Activated T-helper 17 cell treated with anti-CD3 and anti-CD28 coated beads, Interleukin-2, amount 50 U/mL, for 72 hours (primary cell): ENCODE measurements at regions not wholly inside any gene's neighbourhood (a gene's known extent, or its start where the extent isn't known, plus 50 kb on each side); places are given as distances from the start of the nearest gene placed in this dataset.

Experiments
- ATAC-seq: fragments of 150-1000 bp; cut with Tn5 transposase; replicated peaks from 2 replicates; pipeline ENCODE4 v1.10.0; 2021; ENCODE audit warnings: mild to moderate bottlenecking, moderate library complexity
- H3K27ac Mint-ChIP-seq: one replicate; pipeline ENCODE4 v1.8.0; 2022; ENCODE audit warnings: mixed read lengths
- H3K27me3 Mint-ChIP-seq: one replicate; pipeline ENCODE4 v1.8.0; 2022; ENCODE audit warnings: mixed read lengths
- H3K36me3 Mint-ChIP-seq: one replicate; pipeline ENCODE4 v1.8.0; 2022; ENCODE audit warnings: low read depth, mild to moderate bottlenecking, mixed read lengths
- H3K4me1 Mint-ChIP-seq: one replicate; pipeline ENCODE4 v1.8.0; 2022; ENCODE audit warnings: mixed read lengths
- H3K4me3 Mint-ChIP-seq: one replicate; pipeline ENCODE4 v1.8.0; 2022; ENCODE audit warnings: mild to moderate bottlenecking, mixed read lengths
- H3K9me3 Mint-ChIP-seq: one replicate; pipeline ENCODE4 v1.8.0; 2022; ENCODE audit warnings: mixed read lengths

GRCh38 chr5:168147568-168148360, 143.7 kb upstream of the WWC1 start:
- H3K4me3 Mint-ChIP-seq = no peak overlapping the region
- no peaks in the 10 kb centered on the region for H3K9me3 Mint-ChIP-seq
- ATAC-seq = no peak
- H3K4me1 Mint-ChIP-seq = no peaks in the 10 kb centered on the region
- no peaks in the 10 kb centered on the region for H3K36me3 Mint-ChIP-seq
- no peak overlapping the region for H3K27ac Mint-ChIP-seq
- H3K27me3 Mint-ChIP-seq = peaks cover 30% of the 10 kb centered on the region

GRCh38 chr5:168151041-168151440, 140.4 kb upstream of the WWC1 start:
- no peaks in the 10 kb centered on the region for H3K9me3 Mint-ChIP-seq
- peaks cover 42% of the 10 kb centered on the region for H3K27me3 Mint-ChIP-seq
- H3K36me3 Mint-ChIP-seq = no peaks in the 10 kb centered on the region
- H3K27ac Mint-ChIP-seq = peak overlapping the region; percentile 37
- ATAC-seq = peak; percentile 34
- peak overlapping the region; percentile 18 for H3K4me3 Mint-ChIP-seq
- H3K4me1 Mint-ChIP-seq = no peaks in the 10 kb centered on the region

- H3K4me3 Mint-ChIP-seq = no peak overlapping the region
- peak; percentile 53 for ATAC-seq
- H3K36me3 Mint-ChIP-seq = no peaks in the 10 kb centered on the region
- no peak overlapping the region for H3K27ac Mint-ChIP-seq
- H3K27me3 Mint-ChIP-seq = peaks cover 49% of the 10 kb centered on the region
- no peaks in the 10 kb centered on the region for H3K4me1 Mint-ChIP-seq
- H3K9me3 Mint-ChIP-seq = no peaks in the 10 kb centered on the region
Observed at GRCh38 chr5:168152660-168153059, 138.8 kb upstream of the WWC1 start.

GRCh38 chr5:168153263-168153875, 138.1 kb upstream of the WWC1 start:
- ATAC-seq = no peak
- no peak overlapping the region for H3K27ac Mint-ChIP-seq
- H3K4me1 Mint-ChIP-seq = no peaks in the 10 kb centered on the region
- H3K27me3 Mint-ChIP-seq = peaks cover 49% of the 10 kb centered on the region
- H3K36me3 Mint-ChIP-seq = no peaks in the 10 kb centered on the region
- no peak overlapping the region for H3K4me3 Mint-ChIP-seq
- no peaks in the 10 kb centered on the region for H3K9me3 Mint-ChIP-seq

GRCh38 chr5:168153876-168154270, 137.6 kb upstream of the WWC1 start:
- Mint-ChIP-seq H3K9me3 (no peaks in the 10 kb centered on the region), H3K36me3 (no peaks in the 10 kb centered on the region), H3K4me1 (no peaks in the 10 kb centered on the region), H3K27ac (no peak overlapping the region), H3K27me3 (peaks cover 47% of the 10 kb centered on the region), H3K4me3 (no peak overlapping the region)
- no peak for ATAC-seq

- H3K36me3 Mint-ChIP-seq = no peaks in the 10 kb centered on the region
Observed at GRCh38 chr5:168155585-168155984, 135.9 kb upstream of the WWC1 start.

GRCh38 chr5:168156170-168156569, 135.3 kb upstream of the WWC1 start:
- Mint-ChIP-seq H3K9me3 (no peaks in the 10 kb centered on the region), H3K4me3 (no peak overlapping the region), H3K27me3 (peaks cover 33% of the 10 kb centered on the region), H3K4me1 (no peaks in the 10 kb centered on the region), H3K27ac (no peak overlapping the region), H3K36me3 (no peaks in the 10 kb centered on the region)
- no peak for ATAC-seq

More at GRCh38 chr5:168155585-168155984, 135.9 kb upstream of the WWC1 start:
- Mint-ChIP-seq H3K4me3 (no peak overlapping the region), H3K9me3 (no peaks in the 10 kb centered on the region), H3K27me3 (peaks cover 37% of the 10 kb centered on the region), H3K27ac (no peak overlapping the region), H3K4me1 (no peaks in the 10 kb centered on the region)
- ATAC-seq = no peak

GRCh38 chr5:168157141-168157540, 134.3 kb upstream of the WWC1 start:
- Mint-ChIP-seq H3K27me3 (peaks cover 32% of the 10 kb centered on the region), H3K9me3 (no peaks in the 10 kb centered on the region), H3K4me3 (no peak overlapping the region), H3K36me3 (no peaks in the 10 kb centered on the region), H3K4me1 (no peaks in the 10 kb centered on the region), H3K27ac (no peak overlapping the region)
- no peak for ATAC-seq

- Mint-ChIP-seq H3K9me3 (no peaks in the 10 kb centered on the region), H3K27me3 (peaks cover 19% of the 10 kb centered on the region), H3K4me3 (no peak overlapping the region), H3K27ac (no peak overlapping the region), H3K4me1 (no peaks in the 10 kb centered on the region), H3K36me3 (no peaks in the 10 kb centered on the region)
- ATAC-seq = no peak
Observed at GRCh38 chr5:168159425-168159824, 132.0 kb upstream of the WWC1 start.

- no peak for ATAC-seq
- Mint-ChIP-seq H3K27me3 (peaks cover 6% of the 10 kb centered on the region), H3K27ac (no peak overlapping the region), H3K36me3 (no peaks in the 10 kb centered on the region), H3K4me3 (no peak overlapping the region), H3K9me3 (no peaks in the 10 kb centered on the region), H3K4me1 (no peaks in the 10 kb centered on the region)
Observed at GRCh38 chr5:168162464-168162863, 129.0 kb upstream of the WWC1 start.

GRCh38 chr5:168163966-168164365, 127.5 kb upstream of the WWC1 start:
- H3K27me3 Mint-ChIP-seq = peaks cover 6% of the 10 kb centered on the region
- no peak overlapping the region for H3K4me3 Mint-ChIP-seq
- no peaks in the 10 kb centered on the region for H3K36me3 Mint-ChIP-seq
- ATAC-seq = no peak
- no peaks in the 10 kb centered on the region for H3K4me1 Mint-ChIP-seq
- no peak overlapping the region for H3K27ac Mint-ChIP-seq
- H3K9me3 Mint-ChIP-seq = no peaks in the 10 kb centered on the region

- H3K27ac Mint-ChIP-seq = no peak overlapping the region
- H3K27me3 Mint-ChIP-seq = peaks cover 7% of the 10 kb centered on the region
- H3K36me3 Mint-ChIP-seq = no peaks in the 10 kb centered on the region
- H3K9me3 Mint-ChIP-seq = no peaks in the 10 kb centered on the region
- no peak for ATAC-seq
- no peaks in the 10 kb centered on the region for H3K4me1 Mint-ChIP-seq
- no peak overlapping the region for H3K4me3 Mint-ChIP-seq
Observed at GRCh38 chr5:168165221-168165914, 126.1 kb upstream of the WWC1 start.

GRCh38 chr5:168165977-168166376, 125.5 kb upstream of the WWC1 start:
- Mint-ChIP-seq H3K4me1 (no peaks in the 10 kb centered on the region), H3K36me3 (no peaks in the 10 kb centered on the region), H3K27me3 (peaks cover 9% of the 10 kb centered on the region), H3K4me3 (no peak overlapping the region), H3K27ac (no peak overlapping the region), H3K9me3 (no peaks in the 10 kb centered on the region)
- no peak for ATAC-seq

- Mint-ChIP-seq H3K9me3 (no peaks in the 10 kb centered on the region), H3K36me3 (no peaks in the 10 kb centered on the region)
- no peak for ATAC-seq
Observed at GRCh38 chr5:168167338-168167737, 124.1 kb upstream of the WWC1 start.

More at GRCh38 chr5:168167338-168167737, 124.1 kb upstream of the WWC1 start:
- no peaks in the 10 kb centered on the region for H3K4me1 Mint-ChIP-seq
- no peak overlapping the region for H3K27ac Mint-ChIP-seq
- no peak overlapping the region for H3K4me3 Mint-ChIP-seq
- H3K27me3 Mint-ChIP-seq = peaks cover 10% of the 10 kb centered on the region
